ENCODE measurements at regions not wholly inside any gene's neighbourhood (a gene's known extent, or its start where the extent isn't known, plus 50 kb on each side); places are given as distances from the start of the nearest gene placed in this dataset.

DNA sequence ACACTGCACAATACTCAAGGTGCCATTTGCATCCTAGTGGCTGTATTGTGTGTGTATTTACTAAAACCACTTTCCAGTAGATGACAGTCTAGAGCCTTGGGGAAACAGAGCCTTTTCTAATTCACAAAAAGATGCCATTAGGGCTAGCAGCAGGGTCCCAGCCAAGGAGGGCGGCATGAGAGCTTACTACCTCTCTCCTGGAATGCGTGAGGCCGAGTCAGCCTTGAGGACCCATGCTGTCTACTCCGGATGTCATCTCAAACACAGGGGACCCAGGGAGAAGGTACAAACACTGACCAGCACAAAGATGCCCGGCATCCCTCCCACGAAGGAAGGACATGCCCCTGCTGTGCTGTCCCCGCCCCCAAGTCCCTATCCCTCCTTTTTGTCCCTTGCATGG is 65.5 kb downstream of the CYCS start:
- TF ChIP-seq, protein P1, sequence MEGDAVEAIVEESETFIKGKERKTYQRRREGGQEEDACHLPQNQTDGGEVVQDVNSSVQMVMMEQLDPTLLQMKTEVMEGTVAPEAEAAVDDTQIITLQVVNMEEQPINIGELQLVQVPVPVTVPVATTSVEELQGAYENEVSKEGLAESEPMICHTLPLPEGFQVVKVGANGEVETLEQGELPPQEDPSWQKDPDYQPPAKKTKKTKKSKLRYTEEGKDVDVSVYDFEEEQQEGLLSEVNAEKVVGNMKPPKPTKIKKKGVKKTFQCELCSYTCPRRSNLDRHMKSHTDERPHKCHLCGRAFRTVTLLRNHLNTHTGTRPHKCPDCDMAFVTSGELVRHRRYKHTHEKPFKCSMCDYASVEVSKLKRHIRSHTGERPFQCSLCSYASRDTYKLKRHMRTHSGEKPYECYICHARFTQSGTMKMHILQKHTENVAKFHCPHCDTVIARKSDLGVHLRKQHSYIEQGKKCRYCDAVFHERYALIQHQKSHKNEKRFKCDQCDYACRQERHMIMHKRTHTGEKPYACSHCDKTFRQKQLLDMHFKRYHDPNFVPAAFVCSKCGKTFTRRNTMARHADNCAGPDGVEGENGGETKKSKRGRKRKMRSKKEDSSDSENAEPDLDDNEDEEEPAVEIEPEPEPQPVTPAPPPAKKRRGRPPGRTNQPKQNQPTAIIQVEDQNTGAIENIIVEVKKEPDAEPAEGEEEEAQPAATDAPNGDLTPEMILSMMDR (IDR thresholded peaks at IDR 0.05; ENCODE audit: poor library complexity, severe bottlenecking), result no peak
- TF ChIP-seq, protein P2, sequence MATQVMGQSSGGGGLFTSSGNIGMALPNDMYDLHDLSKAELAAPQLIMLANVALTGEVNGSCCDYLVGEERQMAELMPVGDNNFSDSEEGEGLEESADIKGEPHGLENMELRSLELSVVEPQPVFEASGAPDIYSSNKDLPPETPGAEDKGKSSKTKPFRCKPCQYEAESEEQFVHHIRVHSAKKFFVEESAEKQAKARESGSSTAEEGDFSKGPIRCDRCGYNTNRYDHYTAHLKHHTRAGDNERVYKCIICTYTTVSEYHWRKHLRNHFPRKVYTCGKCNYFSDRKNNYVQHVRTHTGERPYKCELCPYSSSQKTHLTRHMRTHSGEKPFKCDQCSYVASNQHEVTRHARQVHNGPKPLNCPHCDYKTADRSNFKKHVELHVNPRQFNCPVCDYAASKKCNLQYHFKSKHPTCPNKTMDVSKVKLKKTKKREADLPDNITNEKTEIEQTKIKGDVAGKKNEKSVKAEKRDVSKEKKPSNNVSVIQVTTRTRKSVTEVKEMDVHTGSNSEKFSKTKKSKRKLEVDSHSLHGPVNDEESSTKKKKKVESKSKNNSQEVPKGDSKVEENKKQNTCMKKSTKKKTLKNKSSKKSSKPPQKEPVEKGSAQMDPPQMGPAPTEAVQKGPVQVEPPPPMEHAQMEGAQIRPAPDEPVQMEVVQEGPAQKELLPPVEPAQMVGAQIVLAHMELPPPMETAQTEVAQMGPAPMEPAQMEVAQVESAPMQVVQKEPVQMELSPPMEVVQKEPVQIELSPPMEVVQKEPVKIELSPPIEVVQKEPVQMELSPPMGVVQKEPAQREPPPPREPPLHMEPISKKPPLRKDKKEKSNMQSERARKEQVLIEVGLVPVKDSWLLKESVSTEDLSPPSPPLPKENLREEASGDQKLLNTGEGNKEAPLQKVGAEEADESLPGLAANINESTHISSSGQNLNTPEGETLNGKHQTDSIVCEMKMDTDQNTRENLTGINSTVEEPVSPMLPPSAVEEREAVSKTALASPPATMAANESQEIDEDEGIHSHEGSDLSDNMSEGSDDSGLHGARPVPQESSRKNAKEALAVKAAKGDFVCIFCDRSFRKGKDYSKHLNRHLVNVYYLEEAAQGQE (IDR thresholded peaks at IDR 0.05; ENCODE audit: borderline replicate concordance), result no peak
- TF ChIP-seq EP300 (conservative IDR thresholded peaks at IDR 0.05; ENCODE audit: poor library complexity, severe bottlenecking), result no peak
- no peak for TF ChIP-seq SMC3 (conservative IDR thresholded peaks at IDR 0.05; ENCODE audit: poor library complexity)
- TF ChIP-seq EZH2 (IDR thresholded peaks at IDR 0.05; ENCODE audit: borderline replicate concordance, insufficient read depth, low read length, poor library complexity, severe bottlenecking), result no peak
- TF ChIP-seq RAD21 (conservative IDR thresholded peaks at IDR 0.05), result no peak
- TF ChIP-seq POLR2AphosphoS5 (IDR thresholded peaks at IDR 0.05), result no peak
- TF ChIP-seq TAF1 (IDR thresholded peaks at IDR 0.05; ENCODE audit: low read depth), result no peak
- no peak for TF ChIP-seq MXI1 (conservative IDR thresholded peaks at IDR 0.05; ENCODE audit: poor library complexity, severe bottlenecking)
